T47D (cell line): ENCODE measurements at regions not wholly inside any gene's neighbourhood (a gene's known extent, or its start where the extent isn't known, plus 50 kb on each side); places are given as distances from the start of the nearest gene placed in this dataset.
A peak's percentile ranks its signal among the peaks of the same experiment; 100 is the strongest.

Experiments
- DNase-seq, 2 experiments: peaks; one replicate each; pipeline versions ENCODE4 v3.0.0 to v3.0.0-alpha.2; 2011 to 2012; ENCODE audit warnings: low read depth in 1 of 2, low spot score in 1 of 2
- JUND ChIP-seq: IDR thresholded peaks from 2 replicates; pipeline ENCODE4 v1.6.1; 2012; ENCODE audit warnings: low read depth
- in situ Hi-C: cut with HindIII; loops from 2 replicates; pipeline ENCODE4 v1.10.0; 2016; ENCODE audit warnings: low sequenced_read_pairs, low pct_unique_long_range_greater_than_20kb

GRCh38 chr12:107903341-107904061 is 129.0 kb downstream of the ASCL4 start:
- peak; percentile 69 to 90 for DNase-seq
- TF ChIP-seq JUND, result no peak
- in situ Hi-C loops, result no loop called here

GRCh38 chr12:107906707-107907106 is 132.2 kb downstream of the ASCL4 start:
- DNase-seq, result no peak
- in situ Hi-C loops, result no loop called here
- no peak for TF ChIP-seq JUND

DNA sequence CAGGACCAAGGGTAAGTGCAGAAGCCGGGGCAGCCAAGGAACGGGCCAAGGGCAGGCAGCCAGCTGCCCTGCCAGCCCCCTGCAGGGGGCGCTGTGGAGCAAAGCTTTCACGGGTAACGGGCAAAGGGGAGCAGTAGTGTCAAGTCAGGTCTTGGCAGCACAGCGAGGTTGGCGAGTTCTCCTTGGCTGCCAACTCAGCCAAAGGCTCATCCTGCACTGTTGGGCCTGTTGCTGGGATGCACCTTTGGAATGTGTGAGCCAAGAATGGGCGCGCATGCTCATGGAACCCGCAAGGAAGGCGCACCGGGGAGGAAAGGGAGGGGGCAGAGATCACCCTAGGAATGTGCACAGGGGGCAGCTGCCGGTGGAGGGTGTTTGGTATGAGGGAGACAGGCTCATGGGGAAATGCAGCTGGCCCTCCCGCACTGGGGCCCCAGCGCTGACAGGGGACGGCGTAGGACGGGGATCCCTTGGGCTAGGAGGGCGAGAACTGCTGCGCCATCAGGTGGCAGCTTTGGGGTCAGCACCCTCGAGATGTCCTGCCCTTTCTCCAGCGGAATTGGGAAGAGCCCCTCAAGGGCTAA is 138.0 kb downstream of the ASCL4 start:
- no peak for TF ChIP-seq JUND
- peak in 1 of 2 experiments; percentile 73 for DNase-seq
- in situ Hi-C loops, result no loop called here

- in situ Hi-C loops, result no loop called here
- no peak for DNase-seq
- no peak for TF ChIP-seq JUND
These were observed 140.0 kb downstream of the ASCL4 start for GRCh38 chr12:107914460-107914977.

DNA sequence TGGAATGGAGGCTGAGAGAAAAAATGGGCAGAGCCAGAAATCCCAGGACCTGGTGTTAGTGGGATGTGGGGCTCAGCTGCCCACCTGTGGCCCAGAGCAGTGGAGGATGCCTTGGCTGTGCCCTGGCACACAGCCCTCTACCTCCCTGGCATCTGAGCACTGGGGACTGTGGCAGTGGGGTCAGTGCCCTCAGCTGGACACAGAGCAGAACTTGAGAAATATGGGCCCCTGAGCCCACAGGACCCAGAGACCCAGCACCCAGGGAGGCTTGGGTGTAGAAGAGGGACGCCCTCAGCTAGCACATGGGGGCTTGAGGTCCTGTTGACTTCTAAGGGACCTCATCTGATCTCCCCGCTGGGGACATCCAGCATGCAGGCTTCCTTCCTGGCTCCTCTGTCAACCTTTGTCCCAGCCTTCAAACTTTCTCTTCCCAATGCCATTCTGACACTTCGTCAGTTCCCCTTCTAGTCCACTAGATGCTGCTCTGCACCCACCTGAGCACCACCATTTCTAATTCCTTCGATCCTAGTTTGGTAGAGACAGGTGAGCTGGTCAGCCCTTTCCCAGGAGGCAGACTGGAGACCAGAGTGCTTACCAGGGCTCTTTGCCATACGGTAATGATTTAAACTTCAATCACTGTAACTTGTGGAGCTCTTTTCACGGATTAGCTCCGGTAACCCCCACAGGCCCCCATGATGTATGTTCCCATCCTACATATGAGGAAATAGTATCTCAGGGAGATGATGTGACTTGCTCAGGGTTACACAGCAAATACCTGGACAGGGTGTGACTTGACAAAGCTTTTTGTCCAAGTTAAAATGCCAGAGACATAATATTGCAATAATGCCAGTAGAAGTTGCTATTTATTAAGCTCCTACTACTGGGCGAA is 143.7 kb downstream of the ASCL4 start:
- in situ Hi-C loops, result no loop called here
- no peak for TF ChIP-seq JUND
- DNase-seq, result peak; percentile 75 to 84

- in situ Hi-C loops, result no loop called here
- no peak for TF ChIP-seq JUND
- DNase-seq, result no peak
These were observed 146.6 kb downstream of the ASCL4 start for GRCh38 chr12:107921062-107921461.

- TF ChIP-seq JUND, result no peak
- in situ Hi-C loops, result no loop called here
- DNase-seq, result no peak
These were observed 150.6 kb downstream of the ASCL4 start for GRCh38 chr12:107925125-107925524.

- DNase-seq, result peak; percentile 37 to 80
- TF ChIP-seq JUND, result no peak
- in situ Hi-C loops, result no loop called here
These were observed 154.9 kb downstream of the ASCL4 start for GRCh38 chr12:107929436-107929835.

- no peak for DNase-seq
- TF ChIP-seq JUND, result no peak
- in situ Hi-C loops, result no loop called here
These were observed 157.3 kb downstream of the ASCL4 start for GRCh38 chr12:107931761-107932160.

- in situ Hi-C loops, result no loop called here
- no peak for DNase-seq
- TF ChIP-seq JUND, result no peak
These were observed 163.9 kb downstream of the ASCL4 start for GRCh38 chr12:107938446-107938845.

GRCh38 chr12:107948391-107948945 is 174.0 kb downstream of the ASCL4 start:
- in situ Hi-C loops, result no loop called here
- TF ChIP-seq JUND, result no peak
- no peak for DNase-seq

- no peak for DNase-seq
- in situ Hi-C loops, result no loop called here
- TF ChIP-seq JUND, result no peak
These were observed 176.5 kb downstream of the ASCL4 start for GRCh38 chr12:107951024-107951423.
